CD14-positive monocyte (primary cell): ENCODE measurements at regions not wholly inside any gene's neighbourhood (a gene's known extent, or its start where the extent isn't known, plus 50 kb on each side); places are given as distances from the start of the nearest gene placed in this dataset.

Experiments
- DNase-seq, 3 donors: peaks; one replicate each; pipeline ENCODE4 v3.0.0-alpha.2; 2011 to 2022
- H2AFZ ChIP-seq: 2 replicates; pipeline ENCODE4 v1.6.0; 2012; ENCODE audit warnings: mild to moderate bottlenecking, low read depth, low read length, inconsistent platforms; ENCODE audit not compliant: insufficient read depth, poor library complexity, severe bottlenecking
- H3K27ac ChIP-seq, 2 donors: 1 replicate in 1 of 2; 2 replicates in 1 of 2; pipeline ENCODE4 v1.5.1; 2012 to 2013; ENCODE audit warnings: low read length in 2 of 2, control low read depth in 1 of 2, inconsistent platforms in 1 of 2, low read depth in 1 of 2, mild to moderate bottlenecking in 1 of 2
- H3K27me3 ChIP-seq, 2 donors: one replicate each; pipeline versions ENCODE4 v1.6.0 to v1.6.1; 2011 to 2013; ENCODE audit warnings: low read length in 2 of 2; ENCODE audit not compliant: control insufficient read depth in 2 of 2, insufficient read depth in 2 of 2
- H3K36me3 ChIP-seq, 2 donors: replicated peaks in 1 of 2; 1 replicate in 1 of 2; 2 replicates in 1 of 2; pipeline versions ENCODE4 v1.5.1 to v1.6.1; 2012 to 2013; ENCODE audit warnings: low read length in 2 of 2, control low read depth in 1 of 2, inconsistent platforms in 1 of 2, mild to moderate bottlenecking in 1 of 2; ENCODE audit not compliant: insufficient read depth in 2 of 2, control insufficient read depth in 1 of 2
- H3K4me1 ChIP-seq, 2 donors: 1 replicate in 1 of 2; 2 replicates in 1 of 2; pipeline versions ENCODE4 v1.5.1 to v1.6.1; 2012 to 2013; ENCODE audit warnings: low read length in 2 of 2, control low read depth in 1 of 2, inconsistent platforms in 1 of 2, mild to moderate bottlenecking in 1 of 2, moderate library complexity in 1 of 2; ENCODE audit not compliant: insufficient read depth in 2 of 2, control insufficient read depth in 1 of 2
- H3K4me2 ChIP-seq: replicated peaks from 2 replicates; pipeline ENCODE3; 2012; ENCODE audit warnings: low read length, moderate library complexity, mild to moderate bottlenecking; ENCODE audit not compliant: poor library complexity, severe bottlenecking; ENCODE audit errors: extremely low read depth
- H3K4me3 ChIP-seq, 3 experiments: fragments of 200-600 bp in 1 of 3; sonication (generic) in 1 of 3; replicated peaks in 1 of 3; 1 replicate in 2 of 3; 2 replicates in 1 of 3; pipeline ENCODE4 v1.5.1; 2011 to 2013; ENCODE audit warnings: low read length in 3 of 3, mild to moderate bottlenecking in 3 of 3, control low read depth in 2 of 3, low read depth in 2 of 3, inconsistent platforms in 1 of 3, moderate library complexity in 1 of 3
- H3K79me2 ChIP-seq: 2 replicates; pipeline ENCODE4 v1.6.0; 2012; ENCODE audit warnings: mild to moderate bottlenecking, control low read depth, inconsistent platforms, low read length, moderate library complexity; ENCODE audit not compliant: insufficient read depth
- H3K9ac ChIP-seq: 2 replicates; pipeline ENCODE4 v1.6.0; 2017; ENCODE audit warnings: low read length, mild to moderate bottlenecking; ENCODE audit not compliant: insufficient read depth, poor library complexity, severe bottlenecking
- H3K9me3 ChIP-seq, 2 donors: replicated peaks in 1 of 2; 1 replicate in 1 of 2; 2 replicates in 1 of 2; pipeline versions ENCODE4 v1.5.1 to v1.6.1; 2012 to 2013; ENCODE audit warnings: low read length in 2 of 2, control low read depth in 1 of 2; ENCODE audit not compliant: control insufficient read depth in 1 of 2, insufficient read depth in 1 of 2
- H4K20me1 ChIP-seq: 2 replicates; pipeline ENCODE4 v1.6.0; 2012; ENCODE audit warnings: mild to moderate bottlenecking, low read length, control low read depth, moderate library complexity; ENCODE audit not compliant: insufficient read depth
- H3K27ac Mint-ChIP-seq, 7 donors: one replicate each; pipeline ENCODE4 v1.8.0; 2020; ENCODE audit warnings: mild to moderate bottlenecking in 7 of 7, mixed read lengths in 7 of 7, moderate library complexity in 6 of 7, inconsistent platforms in 2 of 7
- H3K27me3 Mint-ChIP-seq, 3 donors: one replicate each; pipeline ENCODE4 v1.8.0; 2021 to 2022; ENCODE audit warnings: low read depth in 3 of 3, mild to moderate bottlenecking in 3 of 3, mixed read lengths in 3 of 3, moderate library complexity in 3 of 3, inconsistent platforms in 1 of 3
- H3K36me3 Mint-ChIP-seq, 2 donors: one replicate each; pipeline ENCODE4 v1.8.0; 2020; ENCODE audit warnings: mixed read lengths in 2 of 2, inconsistent platforms in 1 of 2, mild to moderate bottlenecking in 1 of 2
- H3K4me1 Mint-ChIP-seq: one replicate; pipeline ENCODE4 v1.8.0; 2020; ENCODE audit warnings: mild to moderate bottlenecking, mixed read lengths
- H3K4me3 Mint-ChIP-seq, 2 donors: one replicate each; pipeline ENCODE4 v1.8.0; 2020; ENCODE audit warnings: mild to moderate bottlenecking in 2 of 2, mixed read lengths in 2 of 2, moderate library complexity in 1 of 2
- H3K9me3 Mint-ChIP-seq, 7 donors: one replicate each; pipeline ENCODE4 v1.8.0; 2020 to 2022; ENCODE audit warnings: mixed read lengths in 7 of 7, mild to moderate bottlenecking in 6 of 7, moderate library complexity in 6 of 7, inconsistent platforms in 2 of 7
- WGBS: methylation state at CpG from one replicate; pipeline ENCODE4 v1.1.5; 2013; ENCODE audit warnings: missing lambda C conversion rate; ENCODE audit not compliant: insufficient coverage; 5-methylcytosine and 5-hydroxymethylcytosine counted together
- intact Hi-C, 2 donors: fragments of 100-400 bp; cut with micrococcal nuclease; formaldehyde crosslinking; loops; one replicate each; pipeline versions ENCODE4 v1.15.0 to v1.15.1; 2023
- TF ChIP-seq, protein P1 (sequence below): fragments of 200-600 bp; IDR thresholded peaks from one replicate; pipeline ENCODE4 v1.8.0; 2022; ENCODE audit warnings: antibody characterized with exemption, mild to moderate bottlenecking

DNA sequence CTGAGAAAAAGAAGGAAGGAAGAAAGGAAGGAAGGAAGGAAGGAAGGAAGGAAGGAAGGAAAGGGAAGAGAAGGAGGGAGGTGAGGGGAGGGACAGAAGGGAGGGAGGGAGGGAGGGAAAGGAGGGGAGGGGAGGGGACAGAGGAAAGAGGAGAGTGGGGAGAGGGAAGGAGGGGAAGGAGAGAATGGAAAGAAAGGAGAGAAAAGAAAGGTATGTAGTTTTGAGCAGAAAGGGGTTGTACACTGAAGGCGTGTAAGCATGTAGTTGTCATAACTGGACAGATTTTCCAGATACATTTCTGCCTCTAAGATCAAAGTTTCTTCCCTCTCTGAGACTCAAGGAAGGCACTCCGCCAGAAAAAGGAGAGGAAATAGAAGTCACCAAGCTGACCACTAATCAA, 113.4 kb upstream of the KBTBD8 start:
- no peak for DNase-seq
- no peaks in the 10 kb centered on the region for H3K9me3 ChIP-seq
- H3K27me3 Mint-ChIP-seq: peaks cover 0 to 3% (median 0%) of the 10 kb centered on the region in 3 donors
- H3K9me3 Mint-ChIP-seq: peaks cover 0 to 9% (median 4%) of the 10 kb centered on the region in 7 donors
- H3K27ac Mint-ChIP-seq: no peak overlapping the region
- H3K36me3 Mint-ChIP-seq: no peaks in the 10 kb centered on the region
- H3K4me2 ChIP-seq: no peak overlapping the region
- no peak overlapping the region for H2AFZ ChIP-seq
- H3K36me3 ChIP-seq: no peaks in the 10 kb centered on the region
- H3K27me3 ChIP-seq: no peaks in the 10 kb centered on the region
- no peak overlapping the region for H3K4me3 ChIP-seq
- intact Hi-C loops: no loop called here
- no peak overlapping the region for H3K27ac ChIP-seq
- H4K20me1 ChIP-seq: no peaks in the 10 kb centered on the region
- no CpG with 5 or more reads among the region's 2 CpGs for WGBS
- TF ChIP-seq, protein P1, sequence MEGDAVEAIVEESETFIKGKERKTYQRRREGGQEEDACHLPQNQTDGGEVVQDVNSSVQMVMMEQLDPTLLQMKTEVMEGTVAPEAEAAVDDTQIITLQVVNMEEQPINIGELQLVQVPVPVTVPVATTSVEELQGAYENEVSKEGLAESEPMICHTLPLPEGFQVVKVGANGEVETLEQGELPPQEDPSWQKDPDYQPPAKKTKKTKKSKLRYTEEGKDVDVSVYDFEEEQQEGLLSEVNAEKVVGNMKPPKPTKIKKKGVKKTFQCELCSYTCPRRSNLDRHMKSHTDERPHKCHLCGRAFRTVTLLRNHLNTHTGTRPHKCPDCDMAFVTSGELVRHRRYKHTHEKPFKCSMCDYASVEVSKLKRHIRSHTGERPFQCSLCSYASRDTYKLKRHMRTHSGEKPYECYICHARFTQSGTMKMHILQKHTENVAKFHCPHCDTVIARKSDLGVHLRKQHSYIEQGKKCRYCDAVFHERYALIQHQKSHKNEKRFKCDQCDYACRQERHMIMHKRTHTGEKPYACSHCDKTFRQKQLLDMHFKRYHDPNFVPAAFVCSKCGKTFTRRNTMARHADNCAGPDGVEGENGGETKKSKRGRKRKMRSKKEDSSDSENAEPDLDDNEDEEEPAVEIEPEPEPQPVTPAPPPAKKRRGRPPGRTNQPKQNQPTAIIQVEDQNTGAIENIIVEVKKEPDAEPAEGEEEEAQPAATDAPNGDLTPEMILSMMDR: no peak
- H3K4me1 ChIP-seq: no peaks in the 10 kb centered on the region
- no peaks in the 10 kb centered on the region for H3K79me2 ChIP-seq
- H3K4me3 Mint-ChIP-seq: no peak overlapping the region
- H3K9ac ChIP-seq: no peak overlapping the region
- H3K4me1 Mint-ChIP-seq: no peaks in the 10 kb centered on the region

DNA sequence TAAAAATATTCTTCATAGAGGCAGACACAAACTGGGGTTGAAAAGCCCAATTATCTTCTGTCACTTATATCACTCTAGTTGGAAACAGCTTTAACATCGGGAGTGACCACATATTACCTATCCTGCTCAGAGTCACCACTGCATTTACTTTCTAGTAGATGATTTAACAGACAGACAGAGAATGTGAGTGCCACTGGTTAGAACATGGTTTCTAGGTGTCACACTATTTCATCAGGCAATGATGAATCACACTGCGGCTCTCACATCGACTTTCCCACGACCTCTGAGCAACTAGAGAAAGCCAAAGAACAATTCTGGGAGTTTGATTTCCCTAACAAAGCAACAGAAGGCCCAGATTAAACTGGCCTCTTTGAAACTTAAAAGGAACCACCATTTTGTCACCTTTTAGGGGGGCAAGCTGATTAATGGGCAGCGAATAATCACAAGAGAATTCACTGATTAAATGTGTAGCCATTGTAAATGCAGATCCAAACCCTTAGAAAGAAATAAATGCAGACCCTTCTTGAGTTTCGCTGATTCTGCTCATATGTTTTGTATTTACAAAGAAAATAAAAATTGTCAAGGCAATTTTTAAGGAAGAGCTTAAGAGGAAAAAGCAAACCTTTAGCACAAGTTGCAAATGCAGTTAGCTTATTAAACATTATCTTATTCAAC, 112.6 kb upstream of the KBTBD8 start:
- no peaks in the 10 kb centered on the region for H3K79me2 ChIP-seq
- Mint-ChIP-seq H3K4me1 (no peaks in the 10 kb centered on the region), H3K9me3 (peaks cover 0 to 9% (median 4%) of the 10 kb centered on the region in 7 donors), H3K27me3 (peaks cover 0 to 3% (median 0%) of the 10 kb centered on the region in 3 donors), H3K36me3 (no peaks in the 10 kb centered on the region), H3K27ac (no peak overlapping the region), H3K4me3 (no peak overlapping the region)
- no peaks in the 10 kb centered on the region for H3K9me3 ChIP-seq
- 63% methylated on average over 3 of the region's 6 CpGs for WGBS
- TF ChIP-seq, protein P1: no peak
- H3K9ac ChIP-seq: no peak overlapping the region
- H3K27me3 ChIP-seq: no peaks in the 10 kb centered on the region
- no peak overlapping the region for H3K4me2 ChIP-seq
- H3K27ac ChIP-seq: no peak overlapping the region
- H2AFZ ChIP-seq: no peak overlapping the region
- no peaks in the 10 kb centered on the region for H4K20me1 ChIP-seq
- no peak for DNase-seq
- no peak overlapping the region for H3K4me3 ChIP-seq
- H3K36me3 ChIP-seq: no peaks in the 10 kb centered on the region
- no peaks in the 10 kb centered on the region for H3K4me1 ChIP-seq
- intact Hi-C loops: no loop called here
